DOHH2 (cell line): ENCODE measurements at regions not wholly inside any gene's neighbourhood (a gene's known extent, or its start where the extent isn't known, plus 50 kb on each side); places are given as distances from the start of the nearest gene placed in this dataset.

Experiments used
- EZH2phosphoT487 ChIP-seq: fragments of 200-600 bp; sonication (generic); IDR thresholded peaks from 2 replicates; pipeline ENCODE4 v1.6.1; 2017; ENCODE audit warnings: borderline replicate concordance, mild to moderate bottlenecking, antibody characterized with exemption, low read length, moderate library complexity, mixed read lengths
- TF ChIP-seq, protein P1 (sequence below): fragments of 200-600 bp; sonication (generic); IDR thresholded peaks from one replicate; pipeline ENCODE4 v1.5.1; 2014; ENCODE audit warnings: antibody characterized with exemption, mild to moderate bottlenecking, low read depth, low read length; ENCODE audit not compliant: poor library complexity, severe bottlenecking

DNA sequence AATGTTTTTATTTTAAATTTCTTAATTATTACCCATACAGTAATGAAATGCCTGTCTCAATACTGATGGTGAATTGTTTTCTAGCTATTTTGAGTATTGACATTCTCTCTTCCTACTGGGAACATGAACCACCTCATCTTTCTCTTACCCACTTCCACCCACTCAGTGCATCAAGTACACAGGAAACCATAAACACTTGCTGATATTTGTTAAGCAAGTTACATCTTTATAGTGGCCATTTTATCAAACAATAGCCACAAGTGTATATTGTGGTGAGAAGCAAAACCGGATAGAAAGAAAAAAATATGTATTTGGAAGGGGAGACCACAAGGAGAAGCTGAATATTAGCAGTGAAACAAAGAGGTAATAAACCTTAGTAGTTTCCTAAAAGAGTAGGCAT, 368.1 kb upstream of the HNRNPA3 start:
- TF ChIP-seq, protein P1, sequence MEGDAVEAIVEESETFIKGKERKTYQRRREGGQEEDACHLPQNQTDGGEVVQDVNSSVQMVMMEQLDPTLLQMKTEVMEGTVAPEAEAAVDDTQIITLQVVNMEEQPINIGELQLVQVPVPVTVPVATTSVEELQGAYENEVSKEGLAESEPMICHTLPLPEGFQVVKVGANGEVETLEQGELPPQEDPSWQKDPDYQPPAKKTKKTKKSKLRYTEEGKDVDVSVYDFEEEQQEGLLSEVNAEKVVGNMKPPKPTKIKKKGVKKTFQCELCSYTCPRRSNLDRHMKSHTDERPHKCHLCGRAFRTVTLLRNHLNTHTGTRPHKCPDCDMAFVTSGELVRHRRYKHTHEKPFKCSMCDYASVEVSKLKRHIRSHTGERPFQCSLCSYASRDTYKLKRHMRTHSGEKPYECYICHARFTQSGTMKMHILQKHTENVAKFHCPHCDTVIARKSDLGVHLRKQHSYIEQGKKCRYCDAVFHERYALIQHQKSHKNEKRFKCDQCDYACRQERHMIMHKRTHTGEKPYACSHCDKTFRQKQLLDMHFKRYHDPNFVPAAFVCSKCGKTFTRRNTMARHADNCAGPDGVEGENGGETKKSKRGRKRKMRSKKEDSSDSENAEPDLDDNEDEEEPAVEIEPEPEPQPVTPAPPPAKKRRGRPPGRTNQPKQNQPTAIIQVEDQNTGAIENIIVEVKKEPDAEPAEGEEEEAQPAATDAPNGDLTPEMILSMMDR, result no peak
- no peak for TF ChIP-seq EZH2phosphoT487
